Bone marrow (tissue), 2 donors: ENCODE measurements at regions not wholly inside any gene's neighbourhood (a gene's known extent, or its start where the extent isn't known, plus 50 kb on each side); places are given as distances from the start of the nearest gene placed in this dataset.

Source experiments
- DNase-seq, 2 donors: peaks; one replicate each; lab custom pipeline; 2025; lab: John Stamatoyannopoulos, UW

DNA sequence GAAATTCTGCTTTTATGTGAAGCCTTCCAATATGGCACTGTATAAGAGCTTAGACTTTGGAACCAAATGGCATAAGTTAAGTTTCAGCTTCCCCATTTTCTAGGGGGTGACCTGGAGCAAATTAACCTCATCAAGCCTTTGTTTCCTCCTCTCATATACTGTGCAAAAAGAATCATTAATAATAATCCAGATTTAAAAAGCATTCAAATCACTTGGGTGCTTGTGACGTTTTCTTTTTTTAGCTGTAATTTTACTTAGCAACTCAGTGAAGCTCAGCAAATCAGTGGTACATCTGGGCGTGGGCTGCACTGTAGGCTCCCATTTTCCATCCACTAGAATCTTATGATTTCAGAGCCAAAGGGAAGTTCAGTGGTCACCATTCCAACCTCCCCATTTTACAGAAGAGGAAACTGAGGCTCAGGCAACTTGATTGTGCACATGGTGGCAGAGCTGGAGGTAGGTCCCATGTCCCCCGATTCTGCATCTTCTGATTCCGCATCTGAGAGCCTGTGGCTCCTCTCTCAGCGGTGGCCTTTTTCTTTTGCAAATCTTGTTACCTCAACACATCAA, 131.2 kb downstream of the SNAPC1 start:
- DNase-seq, result no peak

DNA sequence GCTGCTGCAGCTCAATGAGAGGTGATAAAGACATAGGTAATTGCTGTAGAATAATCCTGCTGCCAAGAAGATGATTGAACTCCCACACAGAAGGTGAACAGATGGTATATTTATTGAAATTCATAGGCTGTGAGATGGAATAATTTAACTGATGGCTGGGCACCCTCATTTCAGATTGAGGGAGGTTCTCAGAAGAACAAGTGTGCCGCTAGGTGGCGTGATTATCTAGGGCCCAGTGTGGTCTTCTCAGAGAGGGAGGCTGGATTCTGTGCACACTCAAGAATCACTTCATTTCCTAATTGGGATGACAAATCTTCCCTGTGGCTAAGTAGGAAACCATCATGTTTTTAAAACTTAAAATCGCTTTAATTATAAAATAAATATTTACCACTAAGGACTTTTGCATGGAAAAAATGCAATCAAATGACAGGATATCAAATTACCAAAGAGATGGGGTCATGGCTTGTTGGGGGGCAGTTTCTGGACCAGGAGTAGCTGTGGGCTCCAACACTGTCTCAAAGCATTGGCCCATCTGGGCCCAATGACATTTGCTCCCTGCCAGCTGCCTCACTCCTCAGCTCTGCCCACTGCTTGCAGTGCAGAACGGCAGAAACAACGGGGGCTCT, 132.3 kb downstream of the SNAPC1 start:
- peak in 1 of 2 donors; percentile 33 for DNase-seq

DNA sequence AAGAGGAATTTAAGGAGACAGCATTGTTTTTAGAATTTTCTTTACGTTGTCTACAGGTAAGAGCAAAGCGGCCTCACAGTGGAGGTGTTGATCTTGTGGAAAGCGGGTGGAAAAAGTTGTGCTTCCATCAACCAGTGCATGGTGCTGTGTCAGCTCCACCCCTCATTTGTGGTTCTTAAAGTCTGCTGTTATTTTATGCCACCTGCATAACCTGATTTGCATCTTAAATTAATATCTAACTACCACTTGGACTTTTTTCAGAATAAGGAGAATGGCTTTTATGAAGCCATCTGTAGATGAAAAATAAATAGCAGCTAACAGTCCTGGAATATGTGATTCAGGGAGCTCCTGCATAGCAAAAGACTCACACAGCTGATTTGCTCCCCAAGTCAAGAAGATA, 135.1 kb downstream of the SNAPC1 start:
- no peak for DNase-seq

DNA sequence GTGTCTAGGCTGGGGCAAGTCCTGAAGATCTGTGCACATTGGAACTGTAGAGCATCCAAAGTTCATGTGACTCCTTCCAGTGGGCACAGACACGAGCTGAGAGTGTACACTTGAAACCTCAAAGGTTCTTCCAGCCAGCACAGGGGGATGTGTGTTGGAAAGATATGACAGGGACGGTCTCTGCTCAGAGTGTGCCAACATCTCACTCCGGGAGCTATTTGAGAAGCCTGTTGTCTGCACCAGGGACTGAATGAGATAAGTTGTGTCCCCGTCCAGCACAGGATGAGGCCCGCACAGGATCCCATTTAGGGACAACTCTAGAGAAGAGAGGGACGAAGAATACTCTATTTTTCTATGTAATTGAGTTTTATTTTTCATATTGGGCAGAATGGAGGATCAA, 136.3 kb downstream of the SNAPC1 start:
- no peak for DNase-seq

DNA sequence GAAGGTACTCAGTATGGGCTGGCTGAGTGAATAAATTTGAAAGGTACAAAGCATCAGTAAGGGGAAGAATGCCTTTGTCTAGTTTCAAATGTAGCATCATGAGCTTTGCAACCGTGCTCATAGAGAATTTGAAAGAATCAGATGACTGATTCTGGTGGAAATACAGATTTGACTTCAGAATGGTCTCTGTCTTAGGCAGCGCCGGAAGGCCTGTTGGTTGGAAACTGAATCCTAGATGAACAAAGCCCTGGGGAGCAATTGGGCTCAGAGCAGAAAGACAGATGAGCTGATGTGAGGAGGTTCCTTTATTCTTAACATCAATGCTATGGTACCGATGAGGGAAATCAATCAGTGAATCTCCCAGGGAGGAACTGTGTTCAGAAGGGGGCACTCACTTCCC, 137.3 kb downstream of the SNAPC1 start:
- DNase-seq, result no peak

DNA sequence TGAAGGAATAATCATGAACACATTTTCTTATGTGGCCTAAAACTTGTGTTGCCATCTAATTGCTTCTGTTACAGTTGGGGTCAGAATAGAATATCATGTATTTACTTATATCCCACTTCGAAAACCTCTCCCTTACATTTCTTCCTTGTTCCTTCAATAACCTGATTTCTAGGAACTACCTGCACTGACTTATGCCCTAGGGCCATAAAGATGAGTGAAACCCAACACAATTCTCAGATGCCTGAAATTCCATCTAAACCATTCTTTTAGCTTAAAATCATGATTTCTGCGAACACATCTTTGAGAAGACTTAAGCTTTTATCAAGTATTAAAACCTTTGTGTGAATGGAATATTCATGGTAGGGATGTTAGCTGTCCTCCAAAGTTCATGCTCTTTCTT, 142.7 kb downstream of the SNAPC1 start:
- DNase-seq, result no peak

- DNase-seq, result no peak
These were observed 149.4 kb downstream of the SNAPC1 start for GRCh38 chr14:61911574-61911973.

DNA sequence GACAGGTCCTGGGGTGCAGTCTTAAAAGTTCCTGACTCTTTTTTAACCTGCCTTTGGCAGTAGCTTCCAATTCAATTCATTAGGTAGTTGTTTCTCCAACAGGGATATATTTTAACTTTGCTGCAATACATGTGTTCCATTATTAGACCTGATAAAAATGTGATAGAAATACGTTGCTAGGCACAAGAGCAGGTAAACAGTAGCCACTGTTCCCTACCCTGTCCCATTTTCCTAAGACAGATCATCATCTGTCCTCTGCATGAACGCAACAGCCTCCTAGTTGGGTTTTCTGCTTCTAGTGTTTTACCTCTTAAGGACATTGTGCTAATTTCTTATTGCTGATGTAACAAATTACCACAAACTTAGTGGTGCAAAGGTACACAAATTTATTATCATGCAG, 156.8 kb downstream of the SNAPC1 start:
- DNase-seq, result no peak

- no peak for DNase-seq
These were observed 161.1 kb downstream of the SNAPC1 start for GRCh38 chr14:61923348-61923747.

- peak in 1 of 2 donors; percentile 9 for DNase-seq
These were observed 162.8 kb downstream of the SNAPC1 start for GRCh38 chr14:61925043-61925442.

DNA sequence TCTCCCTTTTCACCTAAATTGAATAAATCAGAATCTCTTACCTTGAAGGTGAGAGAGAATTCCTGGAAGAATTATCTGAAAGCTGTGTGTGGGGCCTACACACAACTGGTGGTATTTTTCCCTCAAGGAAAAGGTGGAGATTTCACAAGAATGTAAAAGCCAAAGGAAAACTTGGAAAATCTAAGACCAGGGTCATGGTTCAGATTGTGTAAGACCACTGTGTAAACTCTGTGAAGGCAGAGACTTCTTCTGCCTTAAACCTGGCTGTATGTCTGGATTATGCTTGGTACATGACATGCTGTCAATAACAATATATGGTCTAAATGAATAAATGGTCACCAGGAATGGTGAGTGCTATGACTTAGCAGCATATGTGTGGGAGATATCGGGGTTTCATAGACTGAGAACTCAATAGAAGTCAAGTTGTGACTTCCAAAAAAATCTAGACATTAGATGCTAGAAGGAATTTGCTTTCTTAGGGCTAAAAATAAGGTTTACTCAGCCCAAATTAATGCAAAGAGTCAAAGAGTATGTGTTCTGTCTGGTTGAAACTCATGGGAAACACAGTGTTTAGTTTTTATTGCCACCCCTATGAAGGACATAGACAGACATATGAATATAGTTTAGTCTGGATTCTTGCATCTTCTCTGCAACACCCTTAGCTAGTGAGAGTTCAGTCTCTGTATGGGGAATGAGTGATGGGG, 163.7 kb downstream of the SNAPC1 start:
- no peak for DNase-seq

GRCh38 chr14:61927060-61927459, 164.8 kb downstream of the SNAPC1 start:
- no peak for DNase-seq

DNA sequence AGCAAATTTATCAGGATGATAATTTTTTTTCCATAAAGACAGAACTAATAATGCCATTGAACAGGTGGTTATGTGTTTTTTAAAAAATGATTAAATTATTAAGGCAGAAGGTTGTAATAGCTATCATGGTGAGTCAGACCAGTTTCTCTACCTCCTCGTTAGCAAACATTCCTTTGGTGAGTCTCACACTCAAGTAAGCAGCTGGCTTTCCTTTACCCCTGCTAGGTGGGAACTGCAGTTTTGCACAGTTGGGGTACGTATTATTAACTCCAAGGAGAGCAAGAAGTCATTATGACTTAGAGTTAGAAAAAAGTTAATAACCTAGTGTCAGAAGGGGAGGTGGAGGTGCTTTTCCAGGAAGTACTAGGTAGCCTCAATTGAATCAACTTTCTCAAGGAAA, 165.3 kb downstream of the SNAPC1 start:
- DNase-seq, result no peak

GRCh38 chr14:61928300-61928699, 166.1 kb downstream of the SNAPC1 start:
- no peak for DNase-seq

DNA sequence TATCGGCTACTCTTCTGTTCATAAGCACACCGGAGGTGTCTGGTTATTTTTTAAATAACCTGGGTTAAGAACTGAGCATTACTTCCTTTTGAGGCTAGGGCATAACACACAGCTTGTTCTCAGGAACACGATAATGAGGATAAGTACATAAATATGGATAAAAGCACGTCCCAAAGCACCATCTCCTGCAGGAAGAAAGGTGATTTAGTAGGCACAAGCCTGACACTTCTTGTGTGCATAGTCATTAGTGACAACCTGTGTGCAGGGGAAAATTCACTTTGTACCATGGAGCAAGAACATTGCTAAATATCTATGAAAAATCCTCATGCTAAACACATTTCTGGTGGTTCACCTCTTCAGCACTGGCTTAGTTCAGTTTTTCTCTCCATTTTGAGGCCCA, 166.5 kb downstream of the SNAPC1 start:
- DNase-seq, result no peak

DNA sequence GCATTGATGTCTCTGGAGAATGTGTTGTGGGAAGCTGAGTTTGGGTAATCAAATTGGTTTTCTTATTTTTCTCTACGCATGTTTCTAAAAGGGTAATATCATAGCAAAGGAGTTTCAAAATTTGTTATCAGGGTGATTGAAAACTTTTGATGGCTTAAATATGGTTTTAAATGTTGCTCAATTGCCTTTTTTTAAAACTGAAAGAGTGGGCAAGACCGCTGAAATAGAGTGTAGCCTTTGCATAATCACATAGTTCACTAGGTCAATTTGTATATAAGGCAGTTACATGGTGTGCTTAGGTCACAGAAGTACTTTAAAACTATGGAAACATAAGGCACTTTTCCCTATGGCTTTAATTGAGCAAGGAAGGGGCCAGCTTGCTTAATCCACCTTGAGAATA, 167.4 kb downstream of the SNAPC1 start:
- DNase-seq, result no peak

GRCh38 chr14:61930101-61930857, 168.1 kb downstream of the SNAPC1 start:
- no peak for DNase-seq

DNA sequence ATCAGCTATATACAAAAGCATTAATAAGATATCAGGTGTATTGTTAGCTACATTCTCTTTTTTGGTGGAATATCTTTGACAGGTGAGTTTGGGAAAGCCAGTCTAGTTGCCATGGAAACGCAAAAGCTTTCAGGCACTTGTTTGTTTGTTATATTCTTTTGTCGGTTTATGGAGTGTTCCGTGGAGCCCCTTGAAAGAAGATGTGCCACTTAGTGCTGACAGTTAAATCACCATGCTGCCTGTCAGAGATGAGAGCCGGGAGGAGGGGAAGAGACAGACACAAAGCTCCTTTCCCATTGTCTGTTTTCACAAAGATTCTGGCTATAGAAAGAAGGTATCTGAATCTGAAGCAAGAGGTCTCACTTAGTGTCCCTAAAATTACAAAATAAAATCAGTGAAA, 170.8 kb downstream of the SNAPC1 start:
- DNase-seq, result no peak

DNA sequence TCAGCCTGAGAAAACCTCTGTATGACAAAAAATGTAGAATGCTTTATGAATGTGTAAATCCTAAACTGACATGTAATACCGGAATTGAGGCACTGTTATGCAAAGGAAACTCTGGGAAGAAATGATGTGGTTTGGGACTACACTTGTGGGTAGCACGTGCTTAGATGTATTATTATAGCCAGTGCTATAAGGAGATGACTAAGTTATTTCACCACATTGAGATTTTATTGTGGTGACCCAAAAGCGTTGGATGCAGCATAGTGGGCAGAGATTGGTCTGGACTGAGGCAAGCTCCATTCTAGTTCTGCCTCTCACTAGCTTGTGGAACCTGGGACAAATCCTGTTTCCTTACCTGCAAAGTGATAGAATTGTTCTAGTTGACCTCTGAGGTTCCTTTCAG, 172.2 kb downstream of the SNAPC1 start:
- DNase-seq, result no peak

- DNase-seq, result no peak
These were observed 177.6 kb downstream of the SNAPC1 start for GRCh38 chr14:61939776-61940175.

DNA sequence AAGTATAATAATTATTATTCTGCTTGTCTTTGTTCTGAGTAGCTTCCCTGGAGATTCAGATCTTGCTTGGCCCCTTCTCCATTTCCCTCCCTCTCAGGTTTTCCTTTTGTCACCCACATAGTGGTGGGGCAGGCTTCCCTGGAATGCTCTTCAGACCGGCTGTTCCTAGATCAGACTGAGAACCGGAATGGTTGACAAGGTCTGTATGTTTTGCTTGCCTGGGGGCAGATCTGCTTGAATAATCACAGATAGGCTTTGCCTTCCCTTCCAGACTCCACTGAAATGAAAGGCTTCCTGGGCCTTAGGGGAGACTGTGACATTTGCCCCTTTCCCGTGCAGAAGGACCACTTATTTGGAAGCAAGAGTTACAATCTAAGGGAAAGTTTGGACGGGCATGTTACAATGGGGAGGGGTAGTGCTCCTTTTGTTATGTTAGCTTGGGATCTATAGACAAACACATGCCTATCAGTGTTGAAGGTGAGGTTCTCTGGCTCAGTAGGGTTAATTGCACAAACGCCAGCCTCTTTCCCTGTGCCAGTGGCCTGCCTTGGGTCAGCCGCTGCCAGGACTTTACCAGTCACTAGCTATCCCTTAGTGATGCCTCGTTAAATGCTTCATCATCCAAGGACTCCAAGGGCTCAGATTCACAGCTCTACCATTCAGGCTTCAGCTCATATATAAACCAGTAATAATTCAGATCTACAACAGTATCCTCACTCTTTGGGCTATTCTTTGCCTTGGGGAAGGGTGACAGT, 178.6 kb downstream of the SNAPC1 start:
- DNase-seq, result no peak
